Endothelial cell of umbilical vein (primary cell): ENCODE measurements at regions not wholly inside any gene's neighbourhood (a gene's known extent, or its start where the extent isn't known, plus 50 kb on each side); places are given as distances from the start of the nearest gene placed in this dataset.

Source experiments
- BruUV-seq: library from RNA; stranded (reverse); fragments of 400-500 nt; replicated peaks from 2 replicates; lab custom pipeline; 2021; lab: Mats Ljungman, UMichigan
- CTCF ChIA-PET: fragments of 300-600, 350-600 bp; sonication (Branson Sonifier 250); formaldehyde crosslinking; loops from one replicate; lab custom pipeline; 2021; ENCODE audit warnings: antibody characterized with exemption, inconsistent platforms; lab: Charles Lee
- POLR2A ChIA-PET: fragments of 300-600, 350-600 bp; sonication (Branson Sonifier 250); formaldehyde crosslinking; loops from one replicate; lab custom pipeline; 2021; ENCODE audit warnings: antibody characterized with exemption, inconsistent platforms; lab: Charles Lee
- DNase-seq: peaks from one replicate; pipeline ENCODE4 v3.0.0-alpha.2; 2011; ENCODE audit warnings: low read depth, low spot score
- FAIRE-seq: peaks from 2 replicates; lab custom pipeline; 2011; peaks lifted over from hg19 to GRCh38; lab: Jason Lieb, UNC
- H2AFZ ChIP-seq: 2 replicates; pipeline ENCODE4 v1.6.0; 2012; ENCODE audit warnings: low read depth, low read length, control low read depth, inconsistent platforms
- H3K27ac ChIP-seq: 2 replicates; pipeline ENCODE4 v1.5.1; 2011; ENCODE audit warnings: low read depth, mild to moderate bottlenecking, control low read depth, low read length, moderate library complexity; ENCODE audit not compliant: insufficient read depth
- H3K27me3 ChIP-seq, 2 experiments: 2 replicates each; pipeline versions ENCODE4 v1.6.0 to v1.6.1; 2011; ENCODE audit warnings: low read length in 2 of 2, mixed read lengths in 1 of 2; ENCODE audit not compliant: control insufficient read depth in 2 of 2, insufficient read depth in 2 of 2
- H3K36me3 ChIP-seq, 2 experiments: 2 replicates in 1 of 2; 3 replicates in 1 of 2; pipeline ENCODE4 v1.5.1; 2011; ENCODE audit warnings: low read length in 2 of 2, mild to moderate bottlenecking in 1 of 2, moderate library complexity in 1 of 2; ENCODE audit not compliant: control insufficient read depth in 2 of 2, insufficient read depth in 2 of 2; ENCODE audit errors: extremely low read depth in 1 of 2
- H3K4me1 ChIP-seq: 3 replicates; pipeline ENCODE4 v1.5.1; 2011; ENCODE audit warnings: mild to moderate bottlenecking, low read length; ENCODE audit not compliant: control insufficient read depth, insufficient read depth; ENCODE audit errors: extremely low read depth
- H3K4me2 ChIP-seq: 2 replicates; pipeline ENCODE4 v1.6.1; 2011; ENCODE audit warnings: low read length, control low read depth, mixed read lengths; ENCODE audit not compliant: insufficient read depth
- H3K4me3 ChIP-seq, 3 experiments: fragments of 200-600 bp in 1 of 3; sonication (generic), shearing (Covaris generic) in 1 of 3; replicated peaks in 1 of 3; 2 replicates each; pipeline ENCODE4 v1.5.1; 2011 to 2016; ENCODE audit warnings: control low read depth in 3 of 3, low read length in 3 of 3, mild to moderate bottlenecking in 2 of 3, inconsistent platforms in 1 of 3, low read depth in 1 of 3, moderate library complexity in 1 of 3; ENCODE audit not compliant: insufficient read depth in 1 of 3
- H3K79me2 ChIP-seq: 2 replicates; pipeline ENCODE4 v1.6.0; 2012; ENCODE audit warnings: low read length, inconsistent platforms; ENCODE audit not compliant: control insufficient read depth, insufficient read depth
- H3K9ac ChIP-seq: replicated peaks from 2 replicates; pipeline ENCODE3; 2011; ENCODE audit warnings: low read length, control low read depth; ENCODE audit not compliant: insufficient read depth; ENCODE audit errors: extremely low read depth
- H3K9me1 ChIP-seq: replicated peaks from 3 replicates; pipeline ENCODE4 v1.6.0; 2011; ENCODE audit warnings: mild to moderate bottlenecking, low read length; ENCODE audit not compliant: control insufficient read depth, insufficient read depth; ENCODE audit errors: extremely low read depth
- H3K9me3 ChIP-seq: replicated peaks from 2 replicates; pipeline ENCODE4 v1.5.1; 2012; ENCODE audit warnings: low read length, inconsistent platforms; ENCODE audit not compliant: control insufficient read depth, insufficient read depth
- H4K20me1 ChIP-seq: replicated peaks from 2 replicates; pipeline ENCODE3; 2011; ENCODE audit warnings: mild to moderate bottlenecking, low read length; ENCODE audit not compliant: control insufficient read depth, insufficient read depth; ENCODE audit errors: extremely low read depth
- CTCF ChIP-seq, 2 donors: IDR thresholded peaks; 1 replicate in 1 of 2; 2 replicates in 1 of 2; pipeline ENCODE4 v1.5.1; 2011; ENCODE audit warnings: low read length in 2 of 2, mild to moderate bottlenecking in 2 of 2, moderate library complexity in 2 of 2, control low read depth in 1 of 2, inconsistent platforms in 1 of 2, low read depth in 1 of 2; ENCODE audit not compliant: insufficient read depth in 1 of 2; ENCODE audit errors: extremely low read depth in 1 of 2
- EZH2 ChIP-seq: IDR thresholded peaks from 2 replicates; pipeline ENCODE4 v1.6.1; 2012; ENCODE audit warnings: borderline replicate concordance, low read depth, mild to moderate bottlenecking, moderate library complexity, low read length, inconsistent platforms; ENCODE audit not compliant: severe bottlenecking
- FOS ChIP-seq: IDR thresholded peaks from 2 replicates; pipeline ENCODE4 v1.6.1; 2011; ENCODE audit warnings: mild to moderate bottlenecking, low read length, moderate library complexity, borderline replicate concordance; ENCODE audit not compliant: insufficient read depth
- GATA2 ChIP-seq: IDR thresholded peaks from 2 replicates; pipeline ENCODE4 v1.7.0; 2011; ENCODE audit warnings: low read depth, mild to moderate bottlenecking, moderate library complexity, mixed read lengths, low read length; ENCODE audit not compliant: insufficient read length, insufficient read depth
- JUN ChIP-seq: IDR thresholded peaks from 2 replicates; pipeline ENCODE4 v1.6.1; 2011; ENCODE audit warnings: borderline replicate concordance, low read depth; ENCODE audit not compliant: insufficient read length, insufficient read depth
- MAX ChIP-seq: IDR thresholded peaks from 2 replicates; pipeline ENCODE4 v1.6.1; 2011; ENCODE audit not compliant: insufficient read depth, insufficient read length
- MYC ChIP-seq: IDR thresholded peaks from one replicate; pipeline ENCODE4 v1.6.1; 2011; ENCODE audit warnings: mild to moderate bottlenecking, low read depth, low read length
- POLR2A ChIP-seq: IDR thresholded peaks from 2 replicates; pipeline ENCODE4 v1.6.1; 2012; ENCODE audit warnings: low read depth, mild to moderate bottlenecking, control low read depth, low read length
- POLR2AphosphoS5 ChIP-seq: IDR thresholded peaks from 2 replicates; pipeline ENCODE4 v1.6.1; 2012; ENCODE audit warnings: low read depth, mild to moderate bottlenecking, control low read depth, low read length, moderate library complexity; ENCODE audit not compliant: insufficient read depth
- dilution Hi-C: fragments of 300-500 bp; cut with MboI; formaldehyde crosslinking; loops from one replicate; pipeline ENCODE4 v1.15.0; 2019; ENCODE audit warnings: low sequenced_read_pairs; ENCODE audit not compliant: extremely low pct_ligation_motif_present
- intact Hi-C: fragments of 100-400 bp; cut with micrococcal nuclease; formaldehyde crosslinking; loops from one replicate; pipeline ENCODE4 v1.10.0; 2022

DNA sequence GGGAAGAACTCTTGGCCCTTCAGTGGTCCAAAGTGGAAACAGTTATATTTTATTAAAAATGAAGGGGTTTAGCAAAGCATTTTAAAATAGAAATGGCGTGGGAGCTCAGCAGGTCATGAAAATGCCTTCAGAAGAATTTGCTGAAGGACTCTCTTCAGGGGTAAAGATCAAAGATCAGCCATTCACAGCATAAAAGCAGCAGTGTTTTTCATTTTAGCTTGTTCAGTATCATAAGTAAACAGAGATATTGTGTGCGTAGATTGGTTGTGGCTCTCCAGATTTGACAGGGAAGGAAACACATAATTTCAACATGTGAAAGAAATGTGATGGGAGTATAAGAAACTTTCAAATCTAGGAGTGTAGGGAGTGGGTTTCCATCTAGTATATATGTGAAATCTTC is 519.2 kb upstream of the MAP3K7 start:
- Histone ChIP-seq H3K79me2 (no peaks in the 10 kb centered on the region), H4K20me1 (no peaks in the 10 kb centered on the region), H3K36me3 (no peaks in the 10 kb centered on the region), H3K9me1 (no peaks in the 10 kb centered on the region), H2AFZ (no peak overlapping the region), H3K4me2 (no peak overlapping the region), H3K9ac (no peak overlapping the region), H3K9me3 (no peaks in the 10 kb centered on the region), H3K4me3 (no peak overlapping the region), H3K27me3 (no peaks in the 10 kb centered on the region), H3K27ac (no peak overlapping the region), H3K4me1 (no peaks in the 10 kb centered on the region)
- intact Hi-C loops (no loop called here), dilution Hi-C loops (no loop called here)
- ChIA-PET POLR2A (no interaction called here), CTCF (interaction anchor here (1.2 kb wide), 1 partner anchor 25 kb away, joined by 3 read pairs; no protein-coding TSS in a partner anchor)
- FAIRE-seq (no peak), DNase-seq (no peak)
- TF ChIP-seq EZH2, result no peak
- no peak for TF ChIP-seq CTCF (IDR thresholded peaks at IDR 0.05; ENCODE audit: extremely low read depth in 1 of 2, insufficient read depth in 1 of 2, low read depth in 1 of 2, low read length in 2 of 2)
- no peak for TF ChIP-seq FOS
- no peak for TF ChIP-seq JUN
- no peak for TF ChIP-seq MAX
- no peak for TF ChIP-seq MYC
- TF ChIP-seq POLR2AphosphoS5, result no peak
- TF ChIP-seq GATA2, result no peak
- TF ChIP-seq POLR2A, result no peak
- no TSS peak for BruUV-seq
